A549 (cell line): ENCODE measurements at regions not wholly inside any gene's neighbourhood (a gene's known extent, or its start where the extent isn't known, plus 50 kb on each side); places are given as distances from the start of the nearest gene placed in this dataset.

Experiments
- CEBPB ChIP-seq, 2 experiments: fragments of >200 bp in 1 of 2; sonication (Bioruptor Twin) in 1 of 2; formaldehyde crosslinking in 1 of 2; IDR thresholded peaks; 2 replicates each; pipeline ENCODE4 v1.6.1; 2012 to 2016
- HDAC2 ChIP-seq: fragments of 200-600 bp; sonication (generic); IDR thresholded peaks from 2 replicates; pipeline ENCODE4 v1.6.1; 2016
- JUN ChIP-seq, 2 experiments: fragments of >200 bp; sonication (Bioruptor Twin); formaldehyde crosslinking; IDR thresholded peaks; 2 replicates in 1 of 2; 3 replicates in 1 of 2; pipeline ENCODE4 v1.6.1; 2016 to 2017
- JUNB ChIP-seq: fragments of >200 bp; sonication (Bioruptor Twin); formaldehyde crosslinking; IDR thresholded peaks from 2 replicates; pipeline ENCODE4 v1.6.1; 2016
- POLR2A ChIP-seq: IDR thresholded peaks from 2 replicates; pipeline ENCODE4 v1.6.1; 2012; ENCODE audit warnings: mild to moderate bottlenecking, low read length
- RCOR1 ChIP-seq: fragments of 150-350 bp; IDR thresholded peaks from 2 replicates; pipeline ENCODE4 v1.6.1; 2014; ENCODE audit warnings: antibody characterized with exemption, low read length, low read depth
- TF ChIP-seq, protein P1 (sequence below): fragments of >200 bp; sonication (Bioruptor Twin); formaldehyde crosslinking; IDR thresholded peaks from 2 replicates; pipeline ENCODE4 v1.6.1; 2016
- TF ChIP-seq, protein P2 (sequence below): IDR thresholded peaks from 2 replicates; pipeline ENCODE4 v1.6.1; 2012

DNA sequence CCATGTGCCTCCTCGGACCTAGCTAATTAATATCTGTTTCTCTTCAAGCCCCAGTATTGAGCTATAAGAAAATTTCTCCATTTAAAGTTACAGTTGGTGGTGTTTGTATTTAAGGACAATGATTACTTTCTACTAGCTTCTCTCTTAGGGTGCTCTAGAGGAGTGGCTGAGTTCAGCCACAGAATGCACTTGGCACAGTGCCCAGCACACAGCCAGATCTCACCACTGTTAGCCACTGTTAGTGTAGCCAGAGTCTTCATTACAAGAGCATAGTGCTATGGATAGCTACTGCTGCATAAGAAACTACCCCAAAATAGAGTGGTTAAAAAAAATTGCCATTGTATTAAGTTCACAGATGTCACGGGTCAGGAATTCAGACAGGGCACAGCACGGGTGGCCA lies 421.3 kb downstream of the BCOR start:
- TF ChIP-seq JUN (IDR thresholded peaks at IDR 0.05) (no peak), CEBPB (IDR thresholded peaks at IDR 0.05) (no peak), HDAC2 (no peak), POLR2A (no peak), RCOR1 (no peak), JUNB (no peak)
- TF ChIP-seq, protein P1, sequence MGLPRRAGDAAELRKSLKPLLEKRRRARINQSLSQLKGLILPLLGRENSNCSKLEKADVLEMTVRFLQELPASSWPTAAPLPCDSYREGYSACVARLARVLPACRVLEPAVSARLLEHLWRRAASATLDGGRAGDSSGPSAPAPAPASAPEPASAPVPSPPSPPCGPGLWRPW, result no peak
- TF ChIP-seq, protein P2, sequence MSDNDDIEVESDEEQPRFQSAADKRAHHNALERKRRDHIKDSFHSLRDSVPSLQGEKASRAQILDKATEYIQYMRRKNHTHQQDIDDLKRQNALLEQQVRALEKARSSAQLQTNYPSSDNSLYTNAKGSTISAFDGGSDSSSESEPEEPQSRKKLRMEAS, result no peak
